B cell (primary cell): ENCODE measurements at regions not wholly inside any gene's neighbourhood (a gene's known extent, or its start where the extent isn't known, plus 50 kb on each side); places are given as distances from the start of the nearest gene placed in this dataset.

Source experiments
- CTCF ChIP-seq: fragments of 200-600 bp; IDR thresholded peaks from one replicate; pipeline ENCODE4 v1.8.0; 2022; ENCODE audit warnings: antibody characterized with exemption, mild to moderate bottlenecking
- EZH2 ChIP-seq: IDR thresholded peaks from 2 replicates; pipeline ENCODE4 v1.6.1; 2012; ENCODE audit warnings: borderline replicate concordance, low read depth, mild to moderate bottlenecking, moderate library complexity, low read length; ENCODE audit not compliant: insufficient read depth, poor library complexity, severe bottlenecking

- no peak for TF ChIP-seq CTCF
- TF ChIP-seq EZH2: no peak
Measured at GRCh38 chr15:31160297-31160696, 58.8 kb upstream of the TRPM1 start.
